Muscle of leg (tissue), 3 donors: ENCODE measurements at regions not wholly inside any gene's neighbourhood (a gene's known extent, or its start where the extent isn't known, plus 50 kb on each side); places are given as distances from the start of the nearest gene placed in this dataset.

Experiments
- DNase-seq: peaks from one replicate; pipeline ENCODE4 v3.0.0; 2013
- H3K27ac ChIP-seq: one replicate; pipeline ENCODE4 v1.5.1; 2013; ENCODE audit warnings: mild to moderate bottlenecking, low read length, control low read depth
- H3K27me3 ChIP-seq: one replicate; pipeline ENCODE4 v1.6.1; 2013; ENCODE audit warnings: low read length; ENCODE audit not compliant: control insufficient read depth, insufficient read depth
- H3K36me3 ChIP-seq: one replicate; pipeline ENCODE4 v1.6.1; 2013; ENCODE audit warnings: low read length; ENCODE audit not compliant: control insufficient read depth, insufficient read depth
- H3K4me1 ChIP-seq: one replicate; pipeline ENCODE4 v1.6.1; 2013; ENCODE audit warnings: low read length; ENCODE audit not compliant: control insufficient read depth, insufficient read depth
- H3K4me3 ChIP-seq: one replicate; pipeline ENCODE4 v1.5.1; 2013; ENCODE audit warnings: low read length, control low read depth
- H3K9me3 ChIP-seq: replicated peaks from 2 replicates; pipeline ENCODE4 v1.6.1; 2013; ENCODE audit warnings: low read depth, low read length; ENCODE audit not compliant: control insufficient read depth
- WGBS: methylation state at CpG from one replicate; pipeline ENCODE4 v1.1.5; 2013; ENCODE audit warnings: missing lambda C conversion rate; ENCODE audit not compliant: insufficient coverage; 5-methylcytosine and 5-hydroxymethylcytosine counted together

DNA sequence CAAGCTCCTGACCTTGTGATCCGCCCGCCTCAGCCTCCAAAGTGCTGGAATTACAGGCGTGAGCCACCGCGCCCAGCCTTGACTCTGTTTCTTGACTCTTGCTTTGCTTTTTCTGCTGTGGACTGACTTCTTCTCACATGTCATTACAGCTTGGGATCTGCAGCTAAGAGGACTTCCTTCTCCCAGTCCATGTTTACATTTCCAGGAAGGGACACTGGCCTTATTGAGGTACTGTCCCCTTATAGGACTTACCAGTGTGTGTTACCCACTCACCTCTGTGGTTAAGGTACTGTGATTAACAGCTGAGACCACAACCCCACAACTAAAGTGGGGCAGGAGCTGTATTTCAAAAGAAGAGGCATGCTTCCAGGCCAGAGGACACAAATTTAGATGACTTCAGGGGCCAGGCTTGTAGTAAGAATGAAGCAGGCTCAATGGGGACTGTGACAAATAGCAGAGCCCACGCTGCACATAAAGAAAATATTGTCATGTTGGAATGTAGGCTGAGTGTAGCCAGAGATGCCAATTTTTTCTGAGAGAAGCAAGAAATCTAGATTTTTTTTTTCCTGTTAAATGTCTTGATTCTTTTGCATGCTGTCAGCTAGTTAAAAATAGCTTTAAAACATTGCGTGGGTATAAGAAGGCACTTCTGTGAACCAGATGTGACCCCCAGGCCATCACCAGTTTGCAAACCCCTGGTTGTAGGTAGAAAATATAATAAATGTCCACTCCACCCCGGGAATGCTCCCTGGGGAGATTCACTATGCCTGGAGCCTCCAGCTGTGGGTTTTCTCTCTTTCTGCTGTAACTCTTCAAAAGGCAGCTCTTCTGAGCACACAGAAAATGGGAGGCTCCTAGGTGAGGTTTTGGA lies 75.0 kb downstream of the PTPDC1 start:
- 81% methylated on average over 6 of the region's 8 CpGs for WGBS
- Histone ChIP-seq H3K36me3 (no peaks in the 10 kb centered on the region), H3K27me3 (no peaks in the 10 kb centered on the region), H3K9me3 (no peaks in the 10 kb centered on the region), H3K4me1 (peaks cover 17% of the 10 kb centered on the region), H3K27ac (peak overlapping the region; percentile 33), H3K4me3 (no peak overlapping the region)
- peak; percentile 22 for DNase-seq

DNA sequence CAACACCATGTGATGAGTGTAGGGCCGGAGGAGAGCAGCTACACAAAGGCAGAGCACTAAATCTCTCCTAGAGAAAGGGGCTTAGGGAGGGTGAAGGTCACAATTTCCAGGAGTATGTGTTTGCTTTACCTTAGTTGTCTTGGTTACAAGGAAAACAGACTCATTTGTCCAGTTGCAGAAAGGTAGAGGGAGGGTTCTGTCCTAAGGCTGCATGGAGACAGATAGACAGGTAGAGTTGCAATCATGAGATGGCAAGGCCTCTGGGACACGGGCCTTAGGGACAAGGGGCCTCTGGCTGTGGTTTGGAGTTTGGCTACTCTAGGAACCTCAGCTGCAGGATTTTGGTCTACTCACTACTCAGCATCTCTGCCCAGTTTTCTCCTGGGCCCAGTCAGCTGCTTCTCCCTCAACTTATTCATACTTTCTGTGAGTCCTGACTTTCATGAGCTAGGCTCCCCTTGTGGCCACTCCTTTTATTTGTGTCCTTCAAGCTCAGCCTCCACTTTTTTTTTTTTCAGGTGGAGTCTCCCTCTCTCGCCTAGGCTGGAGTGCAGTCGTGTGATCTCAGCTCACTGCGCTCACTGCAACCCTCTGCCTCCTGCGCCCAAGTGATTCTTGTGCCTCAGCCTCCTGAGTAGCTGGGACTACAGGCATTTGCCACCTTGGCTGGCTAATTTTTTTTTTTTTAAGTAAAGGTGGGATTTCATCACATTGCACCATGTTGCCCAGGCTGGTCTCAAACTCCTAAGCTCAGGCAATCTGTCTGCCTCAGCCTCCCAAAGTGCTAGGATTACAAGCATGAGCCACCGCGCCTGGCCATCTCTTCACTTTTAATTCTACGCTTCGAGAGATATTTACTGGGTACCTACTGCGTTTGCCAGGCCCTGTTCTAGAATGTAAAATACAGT lies 76.6 kb downstream of the PTPDC1 start:
- H3K36me3 ChIP-seq = no peaks in the 10 kb centered on the region
- DNase-seq = no peak
- no peaks in the 10 kb centered on the region for H3K9me3 ChIP-seq
- WGBS = 81% methylated on average over 7 of the region's 11 CpGs
- peaks cover 21% of the 10 kb centered on the region for H3K4me1 ChIP-seq
- no peak overlapping the region for H3K4me3 ChIP-seq
- H3K27ac ChIP-seq = no peak overlapping the region
- no peaks in the 10 kb centered on the region for H3K27me3 ChIP-seq

DNA sequence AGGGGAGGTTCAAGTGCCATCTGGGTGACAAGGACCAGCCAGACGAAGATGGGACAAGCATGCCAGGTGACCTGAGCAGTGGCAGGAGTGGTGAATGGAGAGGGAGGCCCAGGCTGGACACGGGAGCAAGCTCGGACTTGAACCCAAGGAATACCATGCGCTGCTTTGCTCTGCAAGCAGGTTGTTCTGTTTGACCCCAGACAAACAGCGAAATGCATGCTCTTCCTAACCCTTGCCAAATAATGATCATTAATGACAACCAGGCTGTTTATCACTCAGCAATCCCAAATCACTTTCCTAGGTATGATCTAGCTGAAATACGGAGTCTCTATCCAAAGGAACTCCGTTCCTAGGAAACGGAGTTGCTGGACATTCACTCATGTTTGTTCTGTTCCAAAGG lies 77.4 kb downstream of the PTPDC1 start:
- no peaks in the 10 kb centered on the region for H3K36me3 ChIP-seq
- no peak overlapping the region for H3K4me3 ChIP-seq
- peaks cover 16% of the 10 kb centered on the region for H3K4me1 ChIP-seq
- WGBS = 93% methylated on average over 6 of the region's 8 CpGs
- no peaks in the 10 kb centered on the region for H3K27me3 ChIP-seq
- DNase-seq = no peak
- no peaks in the 10 kb centered on the region for H3K9me3 ChIP-seq
- H3K27ac ChIP-seq = no peak overlapping the region

DNA sequence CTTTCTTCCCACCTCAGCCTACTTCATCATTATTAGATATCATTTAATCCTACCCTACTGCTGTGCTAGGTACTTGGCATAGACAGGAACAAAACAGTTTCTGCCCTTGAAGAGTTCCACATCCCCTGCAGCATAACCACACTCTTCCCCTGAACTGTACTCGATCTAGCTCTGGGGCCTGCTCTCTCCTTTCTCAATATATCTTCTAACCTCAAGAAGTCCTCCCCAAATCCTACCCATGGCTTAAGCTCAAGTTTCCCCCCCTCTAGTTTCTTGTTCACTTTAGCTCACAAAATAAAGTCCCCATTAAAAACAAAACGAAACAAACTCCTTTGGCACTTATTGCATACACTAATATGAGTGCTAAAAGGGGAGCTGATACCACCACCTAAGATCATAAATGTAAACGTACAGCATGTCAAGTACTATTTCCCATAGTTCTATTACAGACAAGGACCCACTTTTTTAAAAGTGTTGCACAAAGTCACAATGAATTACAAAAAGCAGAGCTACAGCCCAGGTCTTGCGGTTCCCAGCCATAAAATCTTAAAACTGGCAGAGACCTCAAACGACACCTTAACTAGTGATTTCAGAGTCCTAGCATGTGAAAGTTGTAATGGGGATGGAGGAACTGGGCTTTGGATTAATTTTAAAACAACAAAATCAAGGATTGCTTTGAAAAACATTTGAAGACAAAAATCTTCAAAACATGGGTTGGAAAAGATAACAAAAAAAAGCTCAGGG lies 80.7 kb downstream of the PTPDC1 start:
- 31% methylated on average over 1 of the region's 5 CpGs for WGBS
- no peak overlapping the region for H3K4me3 ChIP-seq
- H3K36me3 ChIP-seq = no peaks in the 10 kb centered on the region
- H3K4me1 ChIP-seq = peaks cover 3% of the 10 kb centered on the region
- no peaks in the 10 kb centered on the region for H3K27me3 ChIP-seq
- no peaks in the 10 kb centered on the region for H3K9me3 ChIP-seq
- DNase-seq = peak; percentile 13
- no peak overlapping the region for H3K27ac ChIP-seq

DNA sequence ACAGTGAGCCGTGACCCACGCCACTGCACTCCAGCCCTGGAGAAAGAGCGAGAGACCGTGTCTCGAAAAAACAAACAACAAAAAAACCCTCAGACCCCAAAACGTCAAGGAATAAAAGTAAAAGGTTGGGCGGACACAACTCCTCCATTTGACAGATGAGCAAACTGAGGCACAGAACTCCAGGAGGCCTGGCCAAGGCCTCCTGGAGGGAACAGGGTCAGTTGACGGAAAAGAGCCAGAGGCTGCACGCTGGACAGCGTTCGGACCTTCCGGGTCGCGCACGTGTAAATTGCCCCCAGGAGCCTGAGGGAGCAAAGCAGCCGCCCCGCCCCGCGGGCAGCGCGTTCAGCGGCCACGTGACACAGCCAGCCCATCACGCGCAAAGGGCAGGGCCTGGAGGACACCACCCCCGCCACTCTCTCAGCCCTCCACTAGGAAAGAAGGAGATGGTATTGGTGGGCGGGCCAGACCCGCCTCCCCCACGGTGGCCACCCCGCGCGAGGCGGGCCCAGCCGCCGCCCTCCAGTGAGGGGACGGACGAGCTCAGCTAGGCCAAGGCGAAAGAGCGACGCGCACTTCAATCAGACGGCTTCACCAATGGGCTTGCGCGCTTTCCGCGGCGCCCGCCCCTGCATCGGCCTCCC lies 81.5 kb downstream of the PTPDC1 start:
- H3K36me3 ChIP-seq = no peaks in the 10 kb centered on the region
- H3K27ac ChIP-seq = peak overlapping the region; percentile 72
- no peaks in the 10 kb centered on the region for H3K27me3 ChIP-seq
- H3K4me1 ChIP-seq = peaks cover 3% of the 10 kb centered on the region
- H3K9me3 ChIP-seq = no peaks in the 10 kb centered on the region
- WGBS = 2% methylated on average over 32 of the region's 49 CpGs
- peak overlapping the region; percentile 40 for H3K4me3 ChIP-seq
- peak; percentile 100 for DNase-seq

DNA sequence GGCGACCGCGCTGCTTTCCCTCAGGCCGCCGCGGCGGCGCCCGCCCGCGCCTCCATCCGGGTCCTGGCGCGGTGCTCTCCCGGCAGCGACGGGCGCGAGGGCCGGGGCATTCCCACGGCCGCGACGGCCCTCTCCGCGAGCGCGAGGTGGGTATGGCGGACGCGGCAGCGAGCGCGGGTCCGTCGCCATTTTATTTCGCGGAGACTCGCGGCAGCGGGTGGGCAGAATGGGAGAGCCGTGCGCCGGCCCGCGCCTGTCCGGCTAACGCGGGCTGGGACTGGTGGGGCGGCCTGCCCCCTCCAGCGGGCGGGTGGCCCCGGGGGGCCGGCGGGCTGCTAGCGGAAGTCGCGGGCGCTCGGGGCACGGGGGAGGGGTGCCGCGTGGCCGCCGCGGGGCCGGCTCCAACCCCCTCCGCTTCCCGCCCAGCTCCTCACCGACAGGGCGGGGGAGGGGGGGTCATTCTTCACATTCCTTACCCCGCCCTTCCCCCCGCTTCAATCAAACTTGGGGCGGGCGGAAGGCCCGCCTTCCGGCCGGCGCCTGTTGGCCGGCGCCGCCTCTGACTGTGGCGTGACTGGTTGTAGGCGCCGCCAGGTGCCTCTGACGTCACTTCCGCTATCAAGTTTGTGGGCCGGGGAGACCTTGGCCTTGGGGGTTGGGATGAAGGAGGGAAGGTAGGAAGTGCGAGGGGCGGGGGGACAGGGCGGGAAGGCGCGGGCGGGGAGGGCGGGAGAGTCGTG lies 82.1 kb downstream of the PTPDC1 start:
- peak; percentile 100 for DNase-seq
- Histone ChIP-seq H3K36me3 (no peaks in the 10 kb centered on the region), H3K4me3 (peak overlapping the region; percentile 72), H3K4me1 (peaks cover 5% of the 10 kb centered on the region), H3K9me3 (no peaks in the 10 kb centered on the region), H3K27me3 (no peaks in the 10 kb centered on the region), H3K27ac (peak overlapping the region; percentile 96)
- under 1% methylated on average over 81 of the region's 96 CpGs for WGBS

DNA sequence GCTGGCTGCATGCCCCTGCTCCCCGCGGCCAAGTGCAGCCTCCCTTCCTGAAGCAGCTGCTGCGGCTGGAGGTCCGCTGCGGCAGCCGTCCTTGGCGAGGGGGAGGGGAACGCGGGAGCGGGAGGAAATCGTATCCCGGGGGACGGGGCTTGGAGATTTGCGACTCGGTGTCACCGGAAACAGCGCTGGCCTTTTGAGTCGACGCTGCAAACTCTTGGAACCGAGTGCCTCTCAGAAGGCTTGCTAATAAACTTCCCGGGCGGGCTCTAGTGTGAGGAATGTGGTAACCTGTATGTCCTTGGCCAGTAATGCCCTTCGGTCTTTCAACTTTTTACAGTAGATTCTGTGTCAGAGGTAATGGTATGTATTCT lies 82.7 kb downstream of the PTPDC1 start:
- peak overlapping the region; percentile 96 for H3K27ac ChIP-seq
- H3K4me1 ChIP-seq = peaks cover 5% of the 10 kb centered on the region
- no peaks in the 10 kb centered on the region for H3K9me3 ChIP-seq
- no peaks in the 10 kb centered on the region for H3K27me3 ChIP-seq
- H3K36me3 ChIP-seq = no peaks in the 10 kb centered on the region
- H3K4me3 ChIP-seq = peak overlapping the region; percentile 72
- WGBS = under 1% methylated on average over 20 of the region's 23 CpGs
- no peak for DNase-seq

DNA sequence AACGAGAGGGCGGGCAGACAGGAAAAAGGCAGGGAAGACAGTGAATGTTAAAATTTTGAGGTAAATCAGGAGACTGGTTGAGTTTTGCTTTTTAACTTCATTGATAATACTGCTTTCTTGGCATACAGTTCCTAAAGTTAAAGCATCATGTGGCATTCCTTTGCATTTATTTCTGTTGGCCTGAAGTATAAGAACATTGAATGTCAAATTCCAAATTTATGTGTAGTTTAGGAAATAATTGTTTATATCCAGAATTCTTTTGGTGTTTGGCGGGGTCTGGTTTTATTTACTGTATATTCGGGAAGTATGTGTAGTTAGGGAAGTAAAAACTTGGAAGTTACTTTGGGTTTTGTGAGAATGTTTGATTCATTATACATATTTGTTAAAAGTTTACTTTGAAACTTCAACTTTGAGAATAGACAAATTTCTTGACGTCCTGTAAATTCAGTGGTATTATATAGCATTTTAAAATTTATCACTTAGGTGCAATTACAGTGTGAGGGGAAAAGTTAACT lies 83.2 kb downstream of the PTPDC1 start:
- H3K36me3 ChIP-seq = no peaks in the 10 kb centered on the region
- peaks cover 5% of the 10 kb centered on the region for H3K4me1 ChIP-seq
- H3K27me3 ChIP-seq = no peaks in the 10 kb centered on the region
- H3K4me3 ChIP-seq = peak overlapping the region; percentile 72
- peak overlapping the region; percentile 96 for H3K27ac ChIP-seq
- no peaks in the 10 kb centered on the region for H3K9me3 ChIP-seq
- WGBS = 0% methylated on average over 1 of the region's 5 CpGs
- no peak for DNase-seq
